A549 (cell line): ENCODE measurements at regions not wholly inside any gene's neighbourhood (a gene's known extent, or its start where the extent isn't known, plus 50 kb on each side); places are given as distances from the start of the nearest gene placed in this dataset.
A peak's percentile ranks its signal among the peaks of the same experiment; 100 is the strongest.

Experiments
- ATAC-seq, 2 experiments: fragments of 200-7000 bp in 1 of 2; fragments of >200 bp in 1 of 2; cut with Nextera tagmentation in 1 of 2; cut with Tn5 transposase in 1 of 2; 3 replicates each; pipeline versions ENCODE4 v1.8.0 to v1.9.1; 2018 to 2020; ENCODE audit warnings: mild to moderate bottlenecking in 1 of 2, moderate library complexity in 1 of 2
- CTCF ChIA-PET: fragments of 300-600 bp; sonication (Branson Sonifier 250); formaldehyde crosslinking; extraction: SDS; loops from one replicate; lab custom pipeline; 2021; ENCODE audit warnings: antibody characterized with exemption, inconsistent platforms; lab: Yijun Ruan, JAX
- POLR2A ChIA-PET: fragments of 350-600 bp; formaldehyde crosslinking; extraction: SDS; loops from one replicate; lab custom pipeline; 2021; ENCODE audit warnings: antibody characterized with exemption, inconsistent platforms; lab: Yijun Ruan, JAX
- DNase-seq, 2 experiments: peaks; one replicate each; pipeline versions ENCODE4 v3.0.0 to v3.0.0-alpha.2; 2011 to 2016; ENCODE audit warnings: low read depth in 1 of 2, low spot score in 1 of 2
- FAIRE-seq: peaks from 2 replicates; lab custom pipeline; 2011; peaks lifted over from hg19 to GRCh38; lab: Jason Lieb, UNC
- H3K27ac ChIP-seq, 2 experiments: fragments of >200 bp; sonication (Bioruptor Twin); formaldehyde crosslinking; 3 replicates each; pipeline ENCODE4 v1.5.1; 2016 to 2017
- H3K4me1 ChIP-seq: fragments of >200 bp; sonication (Bioruptor Twin); formaldehyde crosslinking; 3 replicates; pipeline ENCODE4 v1.6.1; 2016
- H3K4me2 ChIP-seq: fragments of >200 bp; sonication (Bioruptor Twin); formaldehyde crosslinking; 3 replicates; pipeline ENCODE4 v1.6.1; 2016
- H3K4me3 ChIP-seq: fragments of >200 bp; sonication (Bioruptor Twin); formaldehyde crosslinking; 3 replicates; pipeline ENCODE4 v1.5.1; 2016
- H3K9me3 ChIP-seq: fragments of >200 bp; sonication (Bioruptor Twin); formaldehyde crosslinking; 3 replicates; pipeline ENCODE4 v1.6.1; 2016
- BHLHE40 ChIP-seq: IDR thresholded peaks from 2 replicates; pipeline ENCODE4 v1.6.1; 2012; ENCODE audit warnings: low read depth, low read length, inconsistent platforms
- CBX8 ChIP-seq: fragments of 200-600 bp; sonication (generic); IDR thresholded peaks from 2 replicates; pipeline ENCODE4 v1.6.1; 2016
- CHD2 ChIP-seq: fragments of 150-350 bp; IDR thresholded peaks from 2 replicates; pipeline ENCODE4 v1.6.1; 2014; ENCODE audit warnings: low read length; ENCODE audit not compliant: partially characterized antibody
- EHF ChIP-seq: fragments of 250-450 bp; sonication (Bioruptor Pico); IDR thresholded peaks from 2 replicates; pipeline ENCODE4 v1.5.0; 2020; ENCODE audit warnings: mild to moderate bottlenecking
- EHMT2 ChIP-seq: fragments of 200-600 bp; sonication (generic); IDR thresholded peaks from 2 replicates; pipeline ENCODE4 v1.6.1; 2016; ENCODE audit warnings: antibody characterized with exemption, low read depth, mild to moderate bottlenecking, moderate library complexity
- FOSB ChIP-seq: fragments of 250-450 bp; sonication (Bioruptor Pico); IDR thresholded peaks from 2 replicates; pipeline ENCODE4 v1.5.0; 2020; ENCODE audit warnings: mild to moderate bottlenecking, moderate library complexity
- FOSL2 ChIP-seq, 2 experiments: fragments of 450-650 bp in 1 of 2; fragments of >200 bp in 1 of 2; sonication (Bioruptor Twin) in 1 of 2; formaldehyde crosslinking; IDR thresholded peaks; 2 replicates each; pipeline versions ENCODE4 v1.5.0 to v1.6.1; 2016 to 2020; ENCODE audit warnings: mild to moderate bottlenecking in 1 of 2, moderate library complexity in 1 of 2
- GATA3 ChIP-seq: IDR thresholded peaks from 2 replicates; pipeline ENCODE4 v1.6.1; 2012; ENCODE audit warnings: borderline replicate concordance
- HES2 ChIP-seq: fragments of >200 bp; sonication (Bioruptor Twin); formaldehyde crosslinking; IDR thresholded peaks from 2 replicates; pipeline ENCODE4 v1.6.1; 2016
- HEYL ChIP-seq: fragments of 250-450 bp; sonication (Bioruptor Pico); IDR thresholded peaks from 2 replicates; pipeline ENCODE4 v1.8.0; 2021; ENCODE audit warnings: mild to moderate bottlenecking, moderate library complexity
- HOXB13 ChIP-seq: fragments of 250-450 bp; sonication (Bioruptor Pico); IDR thresholded peaks from 2 replicates; pipeline ENCODE4 v1.5.0; 2020; ENCODE audit warnings: low read depth, mild to moderate bottlenecking, moderate library complexity
- HOXB5 ChIP-seq: fragments of 250-450 bp; sonication (Bioruptor Pico); IDR thresholded peaks from 2 replicates; pipeline ENCODE4 v1.5.0; 2020; ENCODE audit warnings: mild to moderate bottlenecking, moderate library complexity
- JUN ChIP-seq, 2 experiments: fragments of >200 bp; sonication (Bioruptor Twin); formaldehyde crosslinking; IDR thresholded peaks; 2 replicates in 1 of 2; 3 replicates in 1 of 2; pipeline ENCODE4 v1.6.1; 2016 to 2017
- JUNB ChIP-seq: fragments of >200 bp; sonication (Bioruptor Twin); formaldehyde crosslinking; IDR thresholded peaks from 2 replicates; pipeline ENCODE4 v1.6.1; 2016
- KDM5A ChIP-seq: fragments of 200-600 bp; sonication (generic); IDR thresholded peaks from 2 replicates; pipeline ENCODE4 v1.6.1; 2016; ENCODE audit warnings: antibody characterized with exemption, mild to moderate bottlenecking
- MAFK ChIP-seq: fragments of 450-650 bp; IDR thresholded peaks from 2 replicates; pipeline ENCODE4 v1.6.1; 2014; ENCODE audit not compliant: partially characterized antibody
- MYC ChIP-seq: IDR thresholded peaks from 2 replicates; pipeline ENCODE4 v1.6.1; 2012; ENCODE audit warnings: mild to moderate bottlenecking, inconsistent platforms, low read length, improper control_type of control experiment, borderline replicate concordance
- NFE2L2 ChIP-seq: fragments of 150-350 bp; conservative IDR thresholded peaks from 2 replicates; pipeline ENCODE4 v1.6.1; 2014; ENCODE audit warnings: low read length
- POLR2A ChIP-seq: IDR thresholded peaks from 2 replicates; pipeline ENCODE4 v1.6.1; 2012; ENCODE audit warnings: mild to moderate bottlenecking, low read length
- POLR2AphosphoS2 ChIP-seq: conservative IDR thresholded peaks from 2 replicates; pipeline ENCODE4 v1.6.1; 2012; ENCODE audit warnings: low read length, improper control_type of control experiment, inconsistent platforms
- RAD21 ChIP-seq, 2 experiments: fragments of >200 bp in 1 of 2; sonication (Bioruptor Twin) in 1 of 2; formaldehyde crosslinking in 1 of 2; IDR thresholded peaks in 1 of 2; conservative IDR thresholded peaks in 1 of 2; 2 replicates in 1 of 2; 3 replicates in 1 of 2; pipeline ENCODE4 v1.6.1; 2012 to 2018; ENCODE audit warnings: inconsistent platforms in 1 of 2
- RNF2 ChIP-seq: fragments of 200-600 bp; sonication (generic); IDR thresholded peaks from 2 replicates; pipeline ENCODE4 v1.6.1; 2016; ENCODE audit warnings: low read depth, mild to moderate bottlenecking, antibody characterized with exemption, moderate library complexity, borderline replicate concordance
- TFCP2L1 ChIP-seq: fragments of 250-450 bp; sonication (Bioruptor Pico); IDR thresholded peaks from 2 replicates; pipeline ENCODE4 v1.5.0; 2021; ENCODE audit warnings: mild to moderate bottlenecking
- USF2 ChIP-seq: fragments of 450-650 bp; IDR thresholded peaks from 2 replicates; pipeline ENCODE4 v1.6.1; 2014; ENCODE audit warnings: antibody characterized with exemption
- ZFP36 ChIP-seq: fragments of 450-650 bp; IDR thresholded peaks from 2 replicates; pipeline ENCODE4 v1.6.1; 2014; ENCODE audit warnings: borderline replicate concordance; ENCODE audit not compliant: partially characterized antibody
- WGBS: methylation state at CpG from one replicate; pipeline ENCODE4 v1.1.6; 2017; ENCODE audit errors: missing lambda C conversion rate; 5-methylcytosine and 5-hydroxymethylcytosine counted together

- TF ChIP-seq JUN (IDR thresholded peaks at IDR 0.05) (no peak), RAD21 (conservative IDR thresholded peaks at IDR 0.05 in 1 of 2, IDR thresholded peaks at IDR 0.05 in 1 of 2) (no peak), EHMT2 (no peak), KDM5A (no peak), EHF (CRISPR knock-in tag) (no peak), GATA3 (no peak)
Observed at GRCh38 chr2:20148426-20148922, 76.5 kb downstream of the SDC1 start (continued).

- Histone ChIP-seq H3K4me2 (no peak overlapping the region), H3K9me3 (no peaks in the 10 kb centered on the region), H3K4me1 (peaks cover 39% of the 10 kb centered on the region), H3K27ac (no peak overlapping the region), H3K4me3 (no peak overlapping the region)
- CTCF ChIA-PET: interaction anchor here (1.2 to 2.0 kb wide), 5 partner anchors 9 to 78 kb away, joined by 4 to 9 read pairs (median 7); partner anchors contain the start of gene SDC1
- POLR2A ChIA-PET: no interaction called here
- DNase-seq (no peak), FAIRE-seq (no peak), ATAC-seq (no peak)
- no peak for TF ChIP-seq MYC
- no peak for TF ChIP-seq HOXB13 (CRISPR knock-in tag)
- no peak for TF ChIP-seq BHLHE40
- no peak for TF ChIP-seq FOSB (CRISPR knock-in tag)
- WGBS: 79% methylated on average over 3 of the region's 3 CpGs
Observed at GRCh38 chr2:20147351-20147750, 77.6 kb downstream of the SDC1 start.

- ChIA-PET POLR2A (no interaction called here), CTCF (interaction anchor here (0.9 to 1.8 kb wide), 5 partner anchors 8 to 78 kb away, joined by 3 to 9 read pairs (median 4); partner anchors contain the start of gene SDC1)
- DNase-seq (no peak), ATAC-seq (no peak), FAIRE-seq (no peak)
- H3K27ac ChIP-seq: no peak overlapping the region
- H3K4me1 ChIP-seq: peaks cover 48% of the 10 kb centered on the region
- TF ChIP-seq USF2 (no peak), EHMT2 (no peak)
- TF ChIP-seq, all 56 proteins: peak for 0
- no peak overlapping the region for H3K4me2 ChIP-seq
- H3K4me3 ChIP-seq: no peak overlapping the region
- WGBS: 69% methylated on average over 2 of the region's 2 CpGs
- no peaks in the 10 kb centered on the region for H3K9me3 ChIP-seq
Observed at GRCh38 chr2:20146401-20146800, 78.5 kb downstream of the SDC1 start.

- DNase-seq (no peak), FAIRE-seq (no peak), ATAC-seq (no peak)
- no peak overlapping the region for H3K4me2 ChIP-seq
- TF ChIP-seq MAFK: no peak
- no peak for TF ChIP-seq KDM5A
- TF ChIP-seq FOSB (CRISPR knock-in tag): no peak
- no peak for TF ChIP-seq POLR2AphosphoS2
- TF ChIP-seq JUNB: no peak
- TF ChIP-seq CBX8: no peak
- TF ChIP-seq GATA3: no peak
- TF ChIP-seq EHF (CRISPR knock-in tag): no peak
- H3K9me3 ChIP-seq: no peaks in the 10 kb centered on the region
- H3K4me1 ChIP-seq: peaks cover 56% of the 10 kb centered on the region
- peak overlapping the region in 1 of 2 experiments; percentile 27; a peak in 1 of 6 replicates for H3K27ac ChIP-seq
- ChIA-PET POLR2A (no interaction called here), CTCF (interaction anchor here (0.9 to 11.9 kb wide), 9 partner anchors 7 to 85 kb away, joined by 3 to 202 read pairs (median 4); partner anchors contain the start of gene SDC1)
- WGBS: 67% methylated on average over 11 of the region's 11 CpGs
- no peak overlapping the region for H3K4me3 ChIP-seq
Observed at GRCh38 chr2:20145497-20146193, 79.3 kb downstream of the SDC1 start.

- 86% methylated on average over 6 of the region's 6 CpGs for WGBS
- no peak for TF ChIP-seq EHMT2
- no peak for TF ChIP-seq MAFK
- no peak for TF ChIP-seq POLR2A
- TF ChIP-seq HEYL (CRISPR knock-in tag): no peak
- no peak for TF ChIP-seq HOXB5 (CRISPR knock-in tag)
- no peak for TF ChIP-seq BHLHE40
- no peak for TF ChIP-seq CHD2
- no peak for TF ChIP-seq ZFP36
- TF ChIP-seq NFE2L2: no peak
- TF ChIP-seq HES2: no peak
- TF ChIP-seq FOSL2 (IDR thresholded peaks at IDR 0.05): no peak
- TF ChIP-seq FOSL2 (CRISPR knock-in tag; IDR thresholded peaks at IDR 0.05): no peak
- TF ChIP-seq RNF2: no peak
- TF ChIP-seq TFCP2L1 (CRISPR knock-in tag): no peak
- no peak for FAIRE-seq
- no peak for ATAC-seq
- H3K4me1 ChIP-seq: peaks cover 63% of the 10 kb centered on the region
- no peaks in the 10 kb centered on the region for H3K9me3 ChIP-seq
- no peak overlapping the region for H3K4me3 ChIP-seq
- POLR2A ChIA-PET: no interaction called here
- CTCF ChIA-PET: interaction anchor here (0.9 to 11.9 kb wide), 9 partner anchors 9 to 86 kb away, joined by 3 to 202 read pairs (median 3); partner anchors contain the start of gene SDC1
- H3K27ac ChIP-seq: no peak overlapping the region
- DNase-seq: no peak
- no peak overlapping the region for H3K4me2 ChIP-seq
Observed at GRCh38 chr2:20144861-20145260, 80.1 kb downstream of the SDC1 start.
